GM10266 (cell line): ENCODE measurements at regions not wholly inside any gene's neighbourhood (a gene's known extent, or its start where the extent isn't known, plus 50 kb on each side); places are given as distances from the start of the nearest gene placed in this dataset.

Source experiments
- DNase-seq: peaks from one replicate; pipeline ENCODE4 v3.0.0; 2012; ENCODE audit errors: extremely low spot score
- TF ChIP-seq, protein P1 (sequence below): IDR thresholded peaks from 2 replicates; pipeline ENCODE4 v1.5.1; 2012; ENCODE audit warnings: mild to moderate bottlenecking, low read depth; ENCODE audit not compliant: control insufficient read depth, insufficient read depth; ENCODE audit errors: missing control alignments

DNA sequence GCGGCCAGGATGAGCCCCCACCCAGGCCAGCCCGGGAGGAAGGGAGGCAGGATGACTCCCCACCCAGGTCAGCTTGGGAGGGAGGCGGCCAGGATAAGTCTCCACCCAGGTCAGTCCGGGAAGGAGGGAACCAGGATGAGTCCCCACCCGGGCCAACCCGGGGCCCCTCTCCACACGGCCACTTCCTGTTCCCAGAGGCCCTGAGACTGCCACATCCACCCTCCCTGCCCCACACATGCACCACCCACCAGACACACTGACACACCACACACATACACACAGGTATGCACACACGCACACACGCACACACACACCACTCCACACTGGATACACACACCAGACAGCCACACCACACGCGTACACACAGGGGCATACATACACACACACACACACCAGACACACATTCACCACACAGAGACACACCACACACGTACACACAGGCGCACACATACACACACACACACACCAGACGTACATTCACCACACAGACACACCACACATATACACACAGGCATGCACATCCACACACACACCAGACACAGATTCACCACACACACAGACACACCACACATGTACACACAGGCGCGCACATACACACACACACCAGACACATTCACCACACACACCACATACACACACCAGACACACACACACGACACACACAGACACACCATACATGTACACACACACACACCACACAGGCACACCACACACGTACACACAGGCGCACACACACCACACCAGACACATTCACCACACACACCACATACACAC is 84.9 kb upstream of the PRR5 start:
- TF ChIP-seq, protein P1, sequence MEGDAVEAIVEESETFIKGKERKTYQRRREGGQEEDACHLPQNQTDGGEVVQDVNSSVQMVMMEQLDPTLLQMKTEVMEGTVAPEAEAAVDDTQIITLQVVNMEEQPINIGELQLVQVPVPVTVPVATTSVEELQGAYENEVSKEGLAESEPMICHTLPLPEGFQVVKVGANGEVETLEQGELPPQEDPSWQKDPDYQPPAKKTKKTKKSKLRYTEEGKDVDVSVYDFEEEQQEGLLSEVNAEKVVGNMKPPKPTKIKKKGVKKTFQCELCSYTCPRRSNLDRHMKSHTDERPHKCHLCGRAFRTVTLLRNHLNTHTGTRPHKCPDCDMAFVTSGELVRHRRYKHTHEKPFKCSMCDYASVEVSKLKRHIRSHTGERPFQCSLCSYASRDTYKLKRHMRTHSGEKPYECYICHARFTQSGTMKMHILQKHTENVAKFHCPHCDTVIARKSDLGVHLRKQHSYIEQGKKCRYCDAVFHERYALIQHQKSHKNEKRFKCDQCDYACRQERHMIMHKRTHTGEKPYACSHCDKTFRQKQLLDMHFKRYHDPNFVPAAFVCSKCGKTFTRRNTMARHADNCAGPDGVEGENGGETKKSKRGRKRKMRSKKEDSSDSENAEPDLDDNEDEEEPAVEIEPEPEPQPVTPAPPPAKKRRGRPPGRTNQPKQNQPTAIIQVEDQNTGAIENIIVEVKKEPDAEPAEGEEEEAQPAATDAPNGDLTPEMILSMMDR, result no peak
- DNase-seq, result no peak

DNA sequence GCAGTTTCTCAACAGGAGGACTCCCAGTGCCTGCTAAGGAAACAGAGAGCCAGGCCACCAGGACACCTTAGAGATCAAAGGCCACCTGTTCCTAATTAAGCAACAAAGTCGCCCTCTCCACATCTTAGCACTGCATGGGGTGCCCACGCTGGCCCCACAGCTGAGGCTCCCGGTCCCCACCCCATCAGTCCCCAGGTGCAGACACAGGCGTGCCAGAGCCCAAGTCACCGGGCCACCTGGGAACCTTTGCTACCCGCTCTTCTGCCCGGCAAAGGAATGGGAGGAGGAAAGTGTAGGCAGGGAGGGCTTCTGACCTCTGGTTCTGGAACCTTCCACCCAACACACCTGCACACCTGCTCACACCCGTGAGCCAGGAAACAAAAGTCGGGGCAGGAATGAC is 85.5 kb upstream of the PRR5 start:
- TF ChIP-seq, protein P1, result no peak

GRCh38 chr22:44615602-44616180 is 86.3 kb upstream of the PRR5 start:
- TF ChIP-seq, protein P1, result no peak
- DNase-seq, result no peak

More for the DNA sequence above, 85.5 kb upstream of the PRR5 start:
- no peak for DNase-seq

GRCh38 chr22:44615146-44615545 is 86.9 kb upstream of the PRR5 start:
- TF ChIP-seq, protein P1, result no peak
- no peak for DNase-seq

- no peak for DNase-seq
- TF ChIP-seq, protein P1, result no peak
These were observed 88.8 kb upstream of the PRR5 start for GRCh38 chr22:44613196-44613595.

DNA sequence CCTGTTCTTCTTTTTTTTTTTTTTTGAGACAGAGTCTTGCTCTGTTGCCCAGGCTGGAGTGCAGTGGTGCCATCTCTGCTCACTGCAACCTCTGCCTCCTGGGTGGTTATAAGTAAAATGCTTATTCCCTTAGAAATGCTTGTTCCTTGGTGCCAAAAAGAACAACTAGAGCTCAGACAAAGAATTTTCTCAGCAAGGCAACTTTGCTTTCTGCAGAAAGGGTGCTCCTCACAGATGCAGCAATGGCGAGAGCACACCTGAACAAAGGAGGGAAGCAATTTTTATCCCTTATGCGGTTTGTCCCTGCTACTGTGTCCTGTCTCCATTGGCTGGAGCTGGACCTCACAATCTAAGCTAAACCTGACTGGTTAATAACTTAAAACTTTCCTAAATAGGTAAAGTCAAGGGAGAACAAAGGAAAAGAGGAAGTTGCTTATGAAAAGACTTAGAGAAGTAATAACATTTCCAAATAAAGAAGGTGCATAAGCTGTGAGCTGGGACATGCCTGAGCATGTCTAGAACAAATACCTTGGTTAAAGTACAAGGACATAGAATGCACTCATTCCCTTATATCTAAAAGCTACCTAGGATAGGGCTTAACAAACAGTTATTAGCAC is 90.0 kb upstream of the PRR5 start:
- TF ChIP-seq, protein P1, result no peak
- no peak for DNase-seq

DNA sequence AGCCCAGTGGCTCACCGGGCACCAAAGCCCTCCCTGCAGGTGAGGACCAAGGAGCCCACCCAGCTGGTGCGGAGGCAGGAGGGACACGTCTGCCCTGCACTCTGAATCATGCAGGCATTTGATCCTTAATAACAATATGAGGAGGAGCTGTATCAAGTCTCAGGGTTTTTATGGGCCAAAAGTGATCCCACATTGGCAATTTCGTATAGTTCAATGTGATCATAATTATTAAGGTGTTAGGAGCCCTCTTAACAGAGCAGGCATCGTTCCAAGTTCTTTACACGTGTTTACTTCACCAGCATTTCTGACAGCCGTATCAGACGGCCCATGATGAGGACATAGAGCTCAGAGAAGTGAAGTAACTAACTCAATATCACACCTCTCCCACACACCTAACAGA is 91.9 kb upstream of the PRR5 start:
- DNase-seq, result no peak
- TF ChIP-seq, protein P1, result no peak
